GM21515 (cell line): ENCODE measurements at regions not wholly inside any gene's neighbourhood (a gene's known extent, or its start where the extent isn't known, plus 50 kb on each side); places are given as distances from the start of the nearest gene placed in this dataset.

ENCODE experiments used
- ATAC-seq: cut with Tn5 transposase; IDR thresholded peaks from one replicate; pipeline ENCODE4 v1.9.1; 2021; ENCODE audit not compliant: unreplicated experiment

- ATAC-seq, result no peak
Measured at GRCh38 chr13:97110936-97111335, 111.2 kb upstream of the MBNL2 start.

GRCh38 chr13:97111756-97112155 lies 110.4 kb upstream of the MBNL2 start:
- no peak for ATAC-seq

GRCh38 chr13:97112446-97113152 lies 109.5 kb upstream of the MBNL2 start:
- no peak for ATAC-seq

- no peak for ATAC-seq
Measured at GRCh38 chr13:97113231-97114001, 108.7 kb upstream of the MBNL2 start.

- ATAC-seq, result no peak
Measured at GRCh38 chr13:97114651-97115050, 107.5 kb upstream of the MBNL2 start.

GRCh38 chr13:97116754-97117153 lies 105.4 kb upstream of the MBNL2 start:
- peak; percentile 91 for ATAC-seq

GRCh38 chr13:97117388-97117910 lies 104.7 kb upstream of the MBNL2 start:
- ATAC-seq, result no peak

- ATAC-seq, result no peak
Measured at GRCh38 chr13:97119943-97120342, 102.2 kb upstream of the MBNL2 start.

- no peak for ATAC-seq
Measured at GRCh38 chr13:97120346-97120745, 101.8 kb upstream of the MBNL2 start.

GRCh38 chr13:97120976-97121375 lies 101.2 kb upstream of the MBNL2 start:
- no peak for ATAC-seq

- no peak for ATAC-seq
Measured at GRCh38 chr13:97121894-97122293, 100.2 kb upstream of the MBNL2 start.

GRCh38 chr13:97122381-97122996 lies 99.6 kb upstream of the MBNL2 start:
- ATAC-seq, result no peak

- no peak for ATAC-seq
Measured at GRCh38 chr13:97124206-97124605, 97.9 kb upstream of the MBNL2 start.

GRCh38 chr13:97124915-97125809 lies 97.0 kb upstream of the MBNL2 start:
- ATAC-seq, result peak; percentile 32

GRCh38 chr13:97125810-97126738 lies 96.1 kb upstream of the MBNL2 start:
- ATAC-seq, result peak; percentile 94

- ATAC-seq, result no peak
Measured at GRCh38 chr13:97127842-97128241, 94.3 kb upstream of the MBNL2 start.

GRCh38 chr13:97130190-97130589 lies 91.9 kb upstream of the MBNL2 start:
- ATAC-seq, result no peak

- ATAC-seq, result no peak
Measured at GRCh38 chr13:97131447-97131846, 90.7 kb upstream of the MBNL2 start.

- ATAC-seq, result no peak
Measured at GRCh38 chr13:97133554-97133953, 88.6 kb upstream of the MBNL2 start.

- ATAC-seq, result no peak
Measured at GRCh38 chr13:97133955-97134354, 88.2 kb upstream of the MBNL2 start.
